Ramos (cell line): ENCODE measurements at regions not wholly inside any gene's neighbourhood (a gene's known extent, or its start where the extent isn't known, plus 50 kb on each side); places are given as distances from the start of the nearest gene placed in this dataset.
"Not testable (repeated sequence)": the region's sequence is repeated elsewhere in the genome, so short reads cannot be mapped to it uniquely, and the experiment has no call there.

ENCODE experiments used
- in situ Hi-C: fragments of 300-500 bp; cut with MboI; formaldehyde crosslinking; loops from one replicate; pipeline ENCODE4 v1.14.3; 2022; ENCODE audit warnings: low sequenced_read_pairs; ENCODE audit not compliant: unreplicated experiment

GRCh38 chr1:185449378-185450059 is 132.5 kb upstream of the IVNS1ABP start:
- in situ Hi-C loops = no loop called here

DNA sequence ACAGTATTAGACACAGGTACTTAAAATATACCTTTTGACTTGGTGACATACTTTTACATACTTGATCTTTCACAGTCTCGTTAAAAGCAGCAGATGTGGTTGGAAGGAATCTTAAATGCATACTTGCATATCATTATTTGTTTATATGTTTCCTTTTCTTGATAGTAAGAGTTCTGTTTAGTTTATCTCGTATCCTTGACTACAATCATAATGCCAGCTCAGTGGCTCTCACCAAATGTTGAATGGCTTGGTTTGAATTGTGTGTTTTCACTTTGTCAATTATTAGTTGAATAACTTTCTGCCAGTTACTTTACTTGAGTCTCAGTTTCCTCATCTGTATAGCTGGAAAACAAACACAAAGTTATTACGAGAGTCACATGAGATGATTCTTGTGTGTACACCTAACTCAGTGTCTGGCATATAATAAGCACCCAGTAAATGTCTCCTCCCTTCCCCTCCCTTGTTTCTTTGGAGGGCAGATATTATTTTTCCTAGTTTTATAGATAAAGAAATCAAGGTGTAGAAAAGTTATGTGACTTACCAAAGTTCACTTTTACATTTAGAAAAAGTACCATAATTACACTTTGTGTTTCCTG is 131.6 kb upstream of the IVNS1ABP start:
- in situ Hi-C loops = no loop called here

- in situ Hi-C loops = no loop called here
Measured at GRCh38 chr1:185446131-185446530, 129.1 kb upstream of the IVNS1ABP start.

DNA sequence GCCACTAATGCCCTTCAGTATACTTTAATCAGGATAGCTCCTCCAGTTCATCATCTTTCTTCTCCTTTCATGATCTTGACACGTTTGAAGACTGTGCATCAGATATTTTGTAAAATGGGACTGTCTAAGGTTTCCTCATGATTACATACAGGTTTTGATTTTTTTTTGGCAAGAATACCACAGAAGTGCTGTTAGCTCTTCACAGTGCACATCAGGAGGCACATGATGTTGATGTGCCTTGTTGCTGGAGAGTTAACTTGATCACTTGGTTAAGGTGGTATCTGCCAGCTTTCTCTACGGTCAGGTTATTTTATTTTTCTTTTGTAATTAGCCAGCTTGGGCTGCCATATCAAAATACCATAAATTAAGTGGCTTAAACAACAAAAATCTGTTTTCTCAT is 128.6 kb upstream of the IVNS1ABP start:
- in situ Hi-C loops = no loop called here

DNA sequence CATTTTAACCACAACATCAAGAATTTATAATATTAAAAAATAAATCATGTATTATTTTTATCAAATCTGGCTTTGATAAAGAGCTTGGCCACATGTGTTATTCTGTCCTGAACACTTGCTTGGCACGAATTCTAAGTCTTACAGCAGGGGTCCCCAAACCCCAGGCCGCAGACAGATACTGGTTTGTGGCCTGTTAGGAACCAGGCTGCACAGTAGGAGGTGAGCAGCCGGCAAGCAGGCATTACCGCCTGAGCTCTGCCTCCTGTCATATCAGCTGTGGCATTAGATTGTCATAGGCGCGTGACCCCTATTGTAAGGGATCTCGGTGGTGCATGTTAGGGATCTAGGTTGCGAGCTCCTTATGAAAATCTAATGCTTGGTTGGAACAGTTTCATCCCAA is 127.6 kb upstream of the IVNS1ABP start:
- in situ Hi-C loops = no loop called here

- in situ Hi-C loops = no loop called here
Measured at GRCh38 chr1:185442050-185442449, 125.0 kb upstream of the IVNS1ABP start.

DNA sequence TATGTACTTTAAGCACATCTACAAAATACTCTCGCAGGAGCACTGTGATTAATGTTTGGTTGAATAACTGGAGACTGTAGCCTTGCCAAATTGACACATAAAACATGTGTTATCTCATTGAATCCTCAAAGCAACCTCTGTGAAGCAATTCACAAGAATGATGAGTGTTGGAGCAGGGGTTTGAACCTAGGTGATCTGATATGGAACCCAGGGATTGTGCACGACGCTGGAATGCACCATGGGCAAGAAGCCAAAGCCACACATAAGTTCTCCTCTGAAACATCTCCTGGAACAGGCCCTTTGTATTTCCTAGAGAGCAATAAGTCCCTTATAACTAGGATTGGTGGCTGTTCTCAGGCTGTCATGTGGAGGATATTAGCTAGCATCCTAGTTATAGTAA is 124.6 kb upstream of the IVNS1ABP start:
- in situ Hi-C loops = no loop called here

DNA sequence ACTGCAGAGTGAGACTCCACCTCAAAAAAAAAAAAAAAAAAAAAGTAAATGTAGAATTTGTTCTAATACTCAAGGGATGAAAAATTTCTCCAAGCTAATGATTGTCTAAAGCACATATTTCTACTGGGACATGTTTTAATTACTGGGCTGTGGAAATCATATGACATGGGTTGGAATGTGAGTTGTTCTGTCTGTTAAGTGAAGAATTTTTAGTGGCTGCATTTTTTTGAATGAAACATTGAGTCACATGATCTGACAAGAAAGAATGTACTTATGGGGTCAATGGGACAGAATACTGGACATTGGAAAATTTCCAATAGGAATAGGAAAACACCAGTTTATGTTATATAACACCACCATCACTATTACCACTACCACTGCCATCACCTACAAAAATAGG is 123.8 kb upstream of the IVNS1ABP start:
- in situ Hi-C loops = no loop called here

DNA sequence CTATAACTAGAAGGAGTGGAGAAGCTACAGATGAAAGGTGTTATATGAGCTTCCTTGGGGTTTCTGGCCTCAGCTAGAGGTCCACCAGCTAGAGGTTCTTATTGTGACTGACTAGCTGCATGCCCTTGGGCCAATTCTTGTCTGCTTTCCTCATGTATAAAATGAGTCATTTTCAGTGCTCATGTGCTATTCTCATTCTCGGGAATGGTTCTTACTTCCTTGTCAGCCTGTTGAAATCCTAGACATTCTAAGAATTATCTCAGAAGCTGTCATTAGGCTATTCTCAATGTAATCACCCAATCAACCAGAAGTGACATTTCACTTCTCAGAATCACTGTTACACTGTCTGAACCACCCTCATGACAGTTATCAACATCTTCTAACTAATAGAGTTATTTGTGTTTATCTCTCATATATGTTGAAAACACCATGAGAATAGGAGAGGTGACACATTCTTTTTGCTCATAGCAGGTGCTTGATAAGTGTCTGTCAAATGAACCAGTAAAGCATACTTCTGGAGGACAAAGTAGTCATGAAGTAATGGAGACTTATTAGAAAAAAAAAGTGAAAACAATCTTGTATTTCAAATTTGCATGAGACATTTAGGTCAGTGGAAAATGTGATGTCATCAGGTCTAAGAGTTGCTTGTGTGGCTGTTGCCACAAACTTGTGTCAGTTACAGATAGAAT is 122.8 kb upstream of the IVNS1ABP start:
- in situ Hi-C loops = no loop called here

DNA sequence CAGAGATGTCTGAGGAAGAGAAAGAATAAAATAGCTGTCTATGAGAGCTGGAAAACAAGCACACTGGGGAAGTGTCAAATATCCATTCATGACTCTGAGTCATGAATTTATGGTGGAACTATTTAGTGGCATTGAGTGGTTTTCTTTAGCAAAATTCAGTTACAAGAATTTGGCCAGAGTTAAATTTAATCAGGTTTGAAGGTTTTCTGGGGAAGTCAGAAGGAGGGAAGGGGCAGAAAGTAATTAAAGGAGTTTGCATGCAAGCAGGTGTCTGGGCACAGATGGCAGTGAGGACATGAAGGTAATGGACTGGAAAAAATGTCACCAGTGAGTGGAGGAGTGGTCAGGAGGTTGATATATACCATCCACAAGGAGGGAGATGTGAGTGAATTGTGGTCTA is 121.9 kb upstream of the IVNS1ABP start:
- in situ Hi-C loops = no loop called here

- in situ Hi-C loops = no loop called here
Measured at GRCh38 chr1:185435696-185436379, 118.8 kb upstream of the IVNS1ABP start.

DNA sequence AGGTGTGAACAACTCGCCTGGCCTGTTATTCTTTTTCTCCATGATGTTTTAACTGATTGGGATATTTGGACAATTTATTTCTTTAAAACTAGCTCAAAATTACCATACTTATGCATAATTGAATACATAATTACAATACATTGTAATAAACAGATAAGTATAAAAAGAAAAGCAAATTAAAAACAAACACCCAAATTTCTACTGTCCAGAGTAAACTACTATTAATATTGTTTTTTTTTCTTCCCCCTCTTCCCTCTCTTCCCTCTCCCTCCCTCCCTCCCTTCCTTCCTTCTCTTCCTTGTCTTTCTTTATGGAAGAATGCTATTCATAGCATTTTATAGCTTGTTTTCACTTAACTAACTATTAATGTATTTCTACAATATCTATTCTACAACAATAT is 117.7 kb upstream of the IVNS1ABP start:
- in situ Hi-C loops = no loop called here

DNA sequence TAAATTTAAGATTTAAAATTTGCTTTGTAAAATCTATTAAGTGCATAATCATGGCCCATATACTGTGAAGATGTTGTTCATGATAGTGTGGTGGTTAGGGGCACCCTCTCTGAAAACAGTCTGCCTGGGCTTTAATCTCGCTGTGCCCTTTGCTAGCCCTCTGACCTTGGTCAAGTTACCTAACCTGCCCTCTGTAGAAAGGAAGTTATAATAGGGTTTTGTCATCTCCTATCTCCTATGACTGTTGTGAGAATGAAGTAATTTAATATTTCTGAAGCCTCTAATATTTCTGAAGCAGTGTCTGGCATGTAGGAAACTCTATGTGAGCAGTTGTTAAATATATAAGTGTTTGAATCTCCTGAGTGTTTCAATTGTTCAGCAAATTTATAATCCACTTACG is 116.6 kb upstream of the IVNS1ABP start:
- in situ Hi-C loops = no loop called here

DNA sequence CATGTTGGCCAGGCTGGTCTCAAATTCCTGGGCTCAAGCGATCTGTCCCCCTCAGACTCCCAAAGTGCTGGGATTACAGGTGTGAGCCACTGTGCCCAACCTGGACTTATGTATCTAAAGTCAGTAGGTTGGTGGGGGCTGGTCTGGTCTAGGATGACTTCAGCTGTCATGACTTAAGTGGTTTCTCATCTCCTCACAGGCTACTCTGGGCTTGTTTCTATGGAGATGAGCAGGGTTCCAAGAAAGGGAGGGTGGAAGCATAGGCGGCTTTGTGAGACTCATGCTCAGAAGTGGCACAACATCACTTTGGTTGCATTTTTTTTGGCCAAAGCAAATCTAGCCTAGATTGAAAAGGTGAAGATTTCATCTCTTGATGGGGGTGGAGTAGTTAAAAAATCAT is 115.9 kb upstream of the IVNS1ABP start:
- in situ Hi-C loops = no loop called here

DNA sequence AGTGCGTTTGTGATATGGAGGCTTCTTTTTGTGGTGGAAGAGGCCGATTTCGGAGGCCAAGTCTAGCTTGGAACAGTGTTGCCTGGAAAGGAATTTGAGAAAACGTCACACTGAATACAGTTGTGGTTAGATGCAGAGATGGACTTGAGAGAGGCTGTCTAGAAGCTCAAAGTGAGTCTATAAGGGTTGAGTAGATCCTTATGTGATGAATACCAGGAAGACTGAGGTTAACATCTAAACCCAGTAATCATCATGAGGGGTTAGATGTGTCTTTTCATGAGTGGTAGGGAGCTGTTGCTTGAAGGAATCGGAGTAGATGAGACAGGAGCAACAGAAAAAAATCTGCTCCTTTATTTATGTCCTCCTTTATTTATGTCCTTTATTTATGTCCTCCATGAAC is 114.6 kb upstream of the IVNS1ABP start:
- in situ Hi-C loops = no loop called here

DNA sequence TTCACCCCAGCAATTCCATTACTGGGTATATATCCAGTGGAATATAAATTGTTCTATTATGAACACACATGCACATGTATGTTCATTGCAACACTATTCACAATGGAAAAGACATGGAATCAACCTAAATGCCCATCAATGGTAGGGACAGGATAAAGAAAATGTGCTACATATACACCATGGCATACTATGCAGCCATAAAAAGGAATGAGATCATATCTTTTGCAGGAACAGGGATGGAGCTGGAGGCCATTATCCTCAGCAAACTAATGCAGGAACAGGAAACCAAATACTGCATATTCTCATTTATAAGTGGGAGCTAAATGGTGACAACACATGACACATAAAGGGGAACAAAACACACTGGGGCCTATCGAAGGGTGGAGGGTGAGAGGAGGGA is 112.6 kb upstream of the IVNS1ABP start:
- in situ Hi-C loops = not testable (repeated sequence)

DNA sequence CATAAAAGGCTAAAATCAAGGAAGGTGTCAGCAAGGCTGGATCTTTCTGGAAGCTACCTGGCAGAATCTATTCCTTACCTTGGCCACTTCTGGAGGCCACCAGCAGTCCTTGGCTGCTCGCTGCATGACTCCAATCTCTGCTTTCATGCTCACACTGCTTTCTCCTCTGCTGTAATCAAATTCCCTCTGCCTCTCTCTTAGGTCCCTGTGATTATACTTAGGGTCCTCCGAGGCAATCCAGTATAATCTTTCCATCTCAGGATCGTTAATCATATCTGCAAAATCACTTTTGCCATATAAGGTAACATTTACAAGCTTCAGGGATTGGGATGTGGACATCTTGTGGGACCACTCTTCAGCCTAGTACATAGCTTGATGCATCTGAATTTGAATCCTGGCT is 110.7 kb upstream of the IVNS1ABP start:
- in situ Hi-C loops = no loop called here

DNA sequence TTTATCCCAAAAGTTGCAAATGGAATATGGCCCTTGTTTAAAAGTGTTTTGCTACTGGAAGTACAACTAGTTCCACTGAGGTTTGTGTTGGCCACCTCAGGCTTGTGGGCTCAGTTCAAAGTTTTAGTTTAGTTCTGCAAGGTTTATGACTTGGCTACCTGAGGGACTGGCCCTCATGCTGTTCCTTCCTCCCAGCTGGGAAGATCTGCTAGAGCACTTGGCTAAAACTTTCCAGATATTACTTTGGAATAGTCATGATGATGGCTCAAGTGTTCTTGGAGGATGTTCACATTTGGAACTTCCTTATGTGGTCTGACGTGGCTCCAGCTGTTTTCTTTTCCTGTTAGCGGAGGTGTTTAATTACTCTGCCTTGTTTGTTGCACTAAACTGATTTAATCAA is 110.2 kb upstream of the IVNS1ABP start:
- in situ Hi-C loops = no loop called here

GRCh38 chr1:185426848-185427247 is 109.8 kb upstream of the IVNS1ABP start:
- in situ Hi-C loops = no loop called here

GRCh38 chr1:185425163-185425562 is 108.1 kb upstream of the IVNS1ABP start:
- in situ Hi-C loops = no loop called here

DNA sequence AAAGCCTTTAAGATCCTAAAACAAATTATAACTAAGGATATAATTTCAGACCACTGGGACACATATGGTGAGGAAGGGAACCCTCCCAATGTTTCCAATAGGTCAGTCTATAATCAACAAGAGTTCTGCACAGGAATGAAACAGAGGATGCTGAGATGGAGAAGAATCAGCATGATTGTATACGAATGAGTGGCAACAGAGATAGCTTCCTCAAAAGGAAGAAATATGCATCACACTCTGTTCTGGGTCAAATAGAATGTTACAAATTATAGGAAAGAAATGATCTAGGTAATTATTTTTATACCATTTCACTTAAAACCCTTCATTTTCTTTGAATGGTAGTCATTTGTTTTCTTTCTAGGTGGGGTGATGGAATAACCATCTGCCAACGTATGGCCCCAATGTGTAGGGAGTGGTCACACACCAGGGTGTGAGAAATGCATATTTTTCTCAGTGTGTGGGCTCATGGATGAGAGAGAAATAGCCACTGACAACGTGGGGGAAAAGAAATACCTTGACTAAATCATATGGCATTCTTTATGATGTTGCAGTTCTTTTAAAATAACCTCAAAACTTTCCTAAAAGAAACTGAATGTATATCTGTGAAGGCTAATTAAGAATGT is 104.6 kb upstream of the IVNS1ABP start:
- in situ Hi-C loops = no loop called here
